IMR-90 (cell line): ENCODE measurements at regions not wholly inside any gene's neighbourhood (a gene's known extent, or its start where the extent isn't known, plus 50 kb on each side); places are given as distances from the start of the nearest gene placed in this dataset.

Experiments used
- ATAC-seq: fragments of 200-7000 bp; cut with Tn5 transposase; 2 replicates; pipeline ENCODE4 v1.9.1; 2020; ENCODE audit warnings: low read depth, mild to moderate bottlenecking, moderate library complexity
- BruUV-seq: library from RNA; stranded (reverse); fragments of 400-500 nt; replicated peaks from 2 replicates; lab custom pipeline; 2021; lab: Mats Ljungman, UMichigan
- CTCF ChIA-PET: fragments of 300-600 bp; formaldehyde crosslinking; extraction: SDS; loops from one replicate; lab custom pipeline; 2021; ENCODE audit warnings: antibody characterized with exemption; lab: Yijun Ruan, JAX
- POLR2A ChIA-PET: fragments of 300-600 bp; sonication (Branson Sonifier 250); formaldehyde crosslinking; loops from one replicate; lab custom pipeline; 2022; ENCODE audit warnings: antibody characterized with exemption; ENCODE audit not compliant: unreplicated experiment; lab: Charles Lee
- DNase-seq: peaks from one replicate; pipeline ENCODE4 v3.0.0; 2013
- H2AFZ ChIP-seq: replicated peaks from 2 replicates; pipeline ENCODE3; 2013; ENCODE audit warnings: low read length, mild to moderate bottlenecking; ENCODE audit not compliant: poor library complexity
- H2AK5ac ChIP-seq: 2 replicates; pipeline ENCODE4 v1.6.1; 2013; ENCODE audit warnings: low read depth, low read length, inconsistent platforms
- H2AK9ac ChIP-seq: replicated peaks from 2 replicates; pipeline ENCODE3; 2013; ENCODE audit warnings: mild to moderate bottlenecking, low read depth, low read length, moderate library complexity; ENCODE audit not compliant: poor library complexity
- H2BK120ac ChIP-seq: 2 replicates; pipeline ENCODE4 v1.6.1; 2013; ENCODE audit warnings: low read depth, low read length, inconsistent platforms
- H2BK15ac ChIP-seq: 3 replicates; pipeline ENCODE4 v1.6.1; 2013; ENCODE audit warnings: low read depth, low read length, inconsistent platforms
- H2BK20ac ChIP-seq: 2 replicates; pipeline ENCODE4 v1.6.1; 2013; ENCODE audit warnings: low read depth, mild to moderate bottlenecking, inconsistent platforms, low read length, moderate library complexity
- H2BK5ac ChIP-seq: 2 replicates; pipeline ENCODE4 v1.6.1; 2013; ENCODE audit warnings: mild to moderate bottlenecking, low read depth, low read length, inconsistent platforms; ENCODE audit not compliant: poor library complexity, severe bottlenecking
- H3K14ac ChIP-seq: replicated peaks from 2 replicates; pipeline ENCODE4 v1.6.1; 2013; ENCODE audit warnings: low read depth, low read length, inconsistent platforms
- H3K18ac ChIP-seq: 2 replicates; pipeline ENCODE4 v1.6.1; 2013; ENCODE audit warnings: low read depth, low read length, control low read depth
- H3K23ac ChIP-seq: 2 replicates; pipeline ENCODE4 v1.6.1; 2013; ENCODE audit warnings: low read depth, low read length, inconsistent platforms
- H3K27ac ChIP-seq: 2 replicates; pipeline ENCODE4 v1.5.1; 2013; ENCODE audit warnings: mild to moderate bottlenecking, control low read depth, low read length; ENCODE audit not compliant: insufficient read depth
- H3K27me3 ChIP-seq: 2 replicates; pipeline ENCODE4 v1.6.1; 2013; ENCODE audit warnings: low read length; ENCODE audit not compliant: control insufficient read depth, insufficient read depth
- H3K36me3 ChIP-seq: 2 replicates; pipeline ENCODE4 v1.6.1; 2013; ENCODE audit warnings: low read length, mixed read lengths; ENCODE audit not compliant: control insufficient read depth, insufficient read depth
- H3K4ac ChIP-seq: 2 replicates; pipeline ENCODE4 v1.6.1; 2013; ENCODE audit warnings: low read depth, low read length, inconsistent platforms
- H3K4me1 ChIP-seq: 2 replicates; pipeline ENCODE4 v1.6.1; 2013; ENCODE audit warnings: low read length, mixed read lengths; ENCODE audit not compliant: control insufficient read depth, insufficient read depth
- H3K4me2 ChIP-seq: 2 replicates; pipeline ENCODE4 v1.6.1; 2013; ENCODE audit warnings: low read depth, mild to moderate bottlenecking, control low read depth, low read length, moderate library complexity
- H3K4me3 ChIP-seq: 2 replicates; pipeline ENCODE4 v1.5.1; 2013; ENCODE audit warnings: low read depth, mild to moderate bottlenecking, control low read depth, low read length, moderate library complexity; ENCODE audit not compliant: insufficient read depth
- H3K56ac ChIP-seq: 2 replicates; pipeline ENCODE4 v1.6.1; 2013; ENCODE audit warnings: low read length, inconsistent platforms; ENCODE audit not compliant: insufficient read depth; ENCODE audit errors: extremely low read depth
- H3K79me1 ChIP-seq, 2 experiments: 2 replicates each; pipeline ENCODE4 v1.6.1; 2013; ENCODE audit warnings: low read length in 2 of 2, inconsistent platforms in 1 of 2, low read depth in 1 of 2
- H3K9ac ChIP-seq: 2 replicates; pipeline ENCODE4 v1.6.1; 2013; ENCODE audit warnings: low read depth, low read length, control low read depth
- H3K9me1 ChIP-seq: 2 replicates; pipeline ENCODE4 v1.6.1; 2013; ENCODE audit warnings: low read length, inconsistent platforms; ENCODE audit not compliant: insufficient read depth
- H3K9me3 ChIP-seq: 2 replicates; pipeline ENCODE4 v1.6.1; 2013; ENCODE audit warnings: low read length; ENCODE audit not compliant: control insufficient read depth, insufficient read depth
- H4K20me1 ChIP-seq: 2 replicates; pipeline ENCODE4 v1.6.1; 2013; ENCODE audit warnings: low read length, inconsistent platforms; ENCODE audit not compliant: insufficient read depth
- H4K5ac ChIP-seq: 2 replicates; pipeline ENCODE4 v1.6.1; 2013; ENCODE audit warnings: mild to moderate bottlenecking, low read depth, low read length, control low read depth
- H4K8ac ChIP-seq, 2 experiments: 2 replicates each; pipeline ENCODE4 v1.6.1; 2013; ENCODE audit warnings: low read depth in 2 of 2, low read length in 2 of 2, control low read depth in 1 of 2, inconsistent platforms in 1 of 2
- H4K91ac ChIP-seq: 2 replicates; pipeline ENCODE4 v1.6.1; 2013; ENCODE audit warnings: low read depth, low read length, inconsistent platforms; ENCODE audit not compliant: insufficient read depth
- BHLHE40 ChIP-seq: fragments of 150-350 bp; IDR thresholded peaks from 2 replicates; pipeline ENCODE4 v1.6.1; 2016; ENCODE audit warnings: mild to moderate bottlenecking, low read depth, low read length
- CEBPB ChIP-seq: IDR thresholded peaks from 2 replicates; pipeline ENCODE4 v1.6.1; 2012; ENCODE audit warnings: low read depth, low read length, improper control_type of control experiment
- CHD1 ChIP-seq: IDR thresholded peaks from 2 replicates; pipeline ENCODE4 v1.6.1; 2012; ENCODE audit warnings: low read depth, low read length, improper control_type of control experiment
- FOS ChIP-seq: fragments of 150-350 bp; IDR thresholded peaks from 2 replicates; pipeline ENCODE4 v1.6.1; 2016; ENCODE audit warnings: low read depth, low read length
- MAFK ChIP-seq: IDR thresholded peaks from 2 replicates; pipeline ENCODE4 v1.6.1; 2012; ENCODE audit warnings: low read depth, low read length, improper control_type of control experiment
- MAZ ChIP-seq: IDR thresholded peaks from 2 replicates; pipeline ENCODE4 v1.6.1; 2012; ENCODE audit warnings: low read depth, mild to moderate bottlenecking, low read length, improper control_type of control experiment, moderate library complexity, borderline replicate concordance
- MXI1 ChIP-seq: IDR thresholded peaks from 2 replicates; pipeline ENCODE4 v1.6.1; 2012; ENCODE audit warnings: low read depth, mild to moderate bottlenecking, low read length, moderate library complexity, borderline replicate concordance
- NFE2L2 ChIP-seq: fragments of 150-350 bp; IDR thresholded peaks from 2 replicates; pipeline ENCODE4 v1.6.1; 2016; ENCODE audit warnings: low read depth, mild to moderate bottlenecking, low read length
- POLR2A ChIP-seq: IDR thresholded peaks from 2 replicates; pipeline ENCODE4 v1.6.1; 2012; ENCODE audit warnings: mild to moderate bottlenecking, low read depth, low read length
- RAD21 ChIP-seq: IDR thresholded peaks from 2 replicates; pipeline ENCODE4 v1.6.1; 2012; ENCODE audit warnings: low read length, improper control_type of control experiment
- RCOR1 ChIP-seq: IDR thresholded peaks from 2 replicates; pipeline ENCODE4 v1.6.1; 2012; ENCODE audit warnings: mild to moderate bottlenecking, low read length, improper control_type of control experiment; ENCODE audit not compliant: insufficient replicate concordance
- RFX5 ChIP-seq: IDR thresholded peaks from 2 replicates; pipeline ENCODE4 v1.8.0; 2012; ENCODE audit warnings: low read depth, mild to moderate bottlenecking, low read length, moderate library complexity
- SMC3 ChIP-seq: fragments of 150-350 bp; IDR thresholded peaks from 2 replicates; pipeline ENCODE4 v1.6.1; 2016; ENCODE audit warnings: low read depth, mild to moderate bottlenecking, antibody characterized with exemption, low read length, moderate library complexity
- whole genome bisulfite sequencing, 2 experiments: methylation state at CpG; one replicate each; pipeline versions ENCODE4 v1.1.5 to v1.1.7; 2013; ENCODE audit warnings: missing lambda C conversion rate in 2 of 2; ENCODE audit not compliant: insufficient read length in 1 of 2; ENCODE audit errors: extremely low coverage in 2 of 2; 5-methylcytosine and 5-hydroxymethylcytosine counted together
- dilution Hi-C: fragments of 300-500 bp; cut with HindIII; formaldehyde crosslinking; loops from one replicate; pipeline ENCODE4 v1.14.3; 2018; ENCODE audit warnings: low sequenced_read_pairs; ENCODE audit not compliant: unreplicated experiment
- in situ Hi-C: fragments of 300-500 bp; cut with MboI; formaldehyde crosslinking; loops from 3 replicates; pipeline ENCODE4 v1.14.3; 2019; ENCODE audit warnings: low sequenced_read_pairs, inconsistent platforms, mixed read lengths
- intact Hi-C: fragments of 100-400 bp; cut with micrococcal nuclease; formaldehyde crosslinking; loops from 2 replicates; pipeline ENCODE4 v1.10.0; 2022
- TF ChIP-seq, protein P1 (sequence below): fragments of 150-350 bp; IDR thresholded peaks from 2 replicates; pipeline ENCODE4 v1.6.1; 2016; ENCODE audit warnings: low read depth, mild to moderate bottlenecking, low read length, moderate library complexity, borderline replicate concordance
- TF ChIP-seq, protein P2 (sequence below): conservative IDR thresholded peaks from 2 replicates; pipeline ENCODE4 v1.5.1; 2012; ENCODE audit warnings: mild to moderate bottlenecking, low read depth, low read length, improper control_type of control experiment
- TF ChIP-seq, protein P3 (sequence below): fragments of 150-350 bp; IDR thresholded peaks from 2 replicates; pipeline ENCODE4 v1.6.1; 2017; ENCODE audit warnings: mild to moderate bottlenecking, antibody characterized with exemption, low read length, low read depth

DNA sequence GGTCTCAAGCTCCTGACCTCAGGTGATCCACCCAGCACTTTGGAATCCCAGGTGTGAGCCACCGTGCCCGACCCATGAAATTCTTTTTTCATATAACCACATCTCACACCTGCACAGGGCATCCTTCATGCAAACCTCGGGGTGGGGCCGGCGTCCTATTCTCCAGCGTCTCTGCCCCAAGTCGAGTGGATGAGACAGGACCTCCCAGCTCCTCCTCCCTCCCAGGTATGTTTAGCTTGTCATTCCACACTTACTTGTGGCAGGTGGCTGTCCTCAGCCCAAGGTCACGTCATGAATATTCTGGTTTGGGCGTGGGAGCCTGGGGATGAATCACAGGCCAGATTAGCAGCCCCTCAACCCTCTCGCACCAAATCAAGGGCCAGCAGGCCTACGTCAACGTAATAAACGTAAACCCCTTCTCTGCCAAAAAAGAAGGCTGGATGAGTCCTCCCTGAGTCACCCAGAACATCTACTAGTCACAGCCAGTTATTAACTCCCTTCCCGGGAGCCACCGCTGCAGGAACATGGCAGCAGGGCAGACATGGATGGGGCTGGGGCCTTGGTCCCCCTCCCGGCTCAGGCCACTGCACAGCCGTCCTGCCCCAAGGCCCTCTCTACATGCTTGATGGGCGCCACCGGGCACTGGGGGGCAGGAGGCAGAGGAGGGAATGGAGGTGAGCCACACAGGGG, 91.7 kb downstream of the YTHDF1 start:
- Histone ChIP-seq H2BK5ac (no peak overlapping the region), H4K5ac (no peak overlapping the region), H3K23ac (no peak overlapping the region), H3K4me1 (no peaks in the 10 kb centered on the region), H3K56ac (no peak overlapping the region), H2BK15ac (no peak overlapping the region), H4K8ac (no peak overlapping the region), H3K27me3 (peaks cover 32% of the 10 kb centered on the region), H4K20me1 (no peaks in the 10 kb centered on the region), H3K14ac (no peak overlapping the region), H3K9me3 (peaks cover 3% of the 10 kb centered on the region; the same call in 1 of the 2 replicates), H3K79me1 (no peaks in the 10 kb centered on the region), H2AFZ (no peak overlapping the region), H2BK20ac (no peak overlapping the region), H3K27ac (no peak overlapping the region), H2AK9ac (no peak overlapping the region), H3K4me2 (no peak overlapping the region), H3K9ac (no peak overlapping the region), H3K18ac (no peak overlapping the region), H3K36me3 (no peaks in the 10 kb centered on the region), H3K9me1 (no peaks in the 10 kb centered on the region), H4K91ac (no peak overlapping the region), H3K4ac (no peak overlapping the region), H3K4me3 (no peak overlapping the region), H2AK5ac (no peak overlapping the region), H2BK120ac (no peak overlapping the region)
- intact Hi-C loops, result no loop called here
- POLR2A ChIA-PET, result no interaction called here
- BruUV-seq, result no TSS peak
- CTCF ChIA-PET, result no interaction called here
- dilution Hi-C loops, result no loop called here
- TF ChIP-seq FOS, result no peak
- TF ChIP-seq RCOR1, result no peak
- no peak for TF ChIP-seq RFX5
- TF ChIP-seq RAD21, result no peak
- TF ChIP-seq, protein P1, sequence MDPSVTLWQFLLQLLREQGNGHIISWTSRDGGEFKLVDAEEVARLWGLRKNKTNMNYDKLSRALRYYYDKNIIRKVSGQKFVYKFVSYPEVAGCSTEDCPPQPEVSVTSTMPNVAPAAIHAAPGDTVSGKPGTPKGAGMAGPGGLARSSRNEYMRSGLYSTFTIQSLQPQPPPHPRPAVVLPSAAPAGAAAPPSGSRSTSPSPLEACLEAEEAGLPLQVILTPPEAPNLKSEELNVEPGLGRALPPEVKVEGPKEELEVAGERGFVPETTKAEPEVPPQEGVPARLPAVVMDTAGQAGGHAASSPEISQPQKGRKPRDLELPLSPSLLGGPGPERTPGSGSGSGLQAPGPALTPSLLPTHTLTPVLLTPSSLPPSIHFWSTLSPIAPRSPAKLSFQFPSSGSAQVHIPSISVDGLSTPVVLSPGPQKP, result no peak
- TF ChIP-seq NFE2L2, result no peak
- TF ChIP-seq CEBPB, result no peak
- no peak for TF ChIP-seq BHLHE40
- TF ChIP-seq MAFK, result no peak
- TF ChIP-seq SMC3, result no peak
- no peak for TF ChIP-seq MAZ
- no peak for TF ChIP-seq MXI1
- TF ChIP-seq, protein P2, sequence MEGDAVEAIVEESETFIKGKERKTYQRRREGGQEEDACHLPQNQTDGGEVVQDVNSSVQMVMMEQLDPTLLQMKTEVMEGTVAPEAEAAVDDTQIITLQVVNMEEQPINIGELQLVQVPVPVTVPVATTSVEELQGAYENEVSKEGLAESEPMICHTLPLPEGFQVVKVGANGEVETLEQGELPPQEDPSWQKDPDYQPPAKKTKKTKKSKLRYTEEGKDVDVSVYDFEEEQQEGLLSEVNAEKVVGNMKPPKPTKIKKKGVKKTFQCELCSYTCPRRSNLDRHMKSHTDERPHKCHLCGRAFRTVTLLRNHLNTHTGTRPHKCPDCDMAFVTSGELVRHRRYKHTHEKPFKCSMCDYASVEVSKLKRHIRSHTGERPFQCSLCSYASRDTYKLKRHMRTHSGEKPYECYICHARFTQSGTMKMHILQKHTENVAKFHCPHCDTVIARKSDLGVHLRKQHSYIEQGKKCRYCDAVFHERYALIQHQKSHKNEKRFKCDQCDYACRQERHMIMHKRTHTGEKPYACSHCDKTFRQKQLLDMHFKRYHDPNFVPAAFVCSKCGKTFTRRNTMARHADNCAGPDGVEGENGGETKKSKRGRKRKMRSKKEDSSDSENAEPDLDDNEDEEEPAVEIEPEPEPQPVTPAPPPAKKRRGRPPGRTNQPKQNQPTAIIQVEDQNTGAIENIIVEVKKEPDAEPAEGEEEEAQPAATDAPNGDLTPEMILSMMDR, result no peak
- no peak for TF ChIP-seq CHD1
- TF ChIP-seq, protein P3, sequence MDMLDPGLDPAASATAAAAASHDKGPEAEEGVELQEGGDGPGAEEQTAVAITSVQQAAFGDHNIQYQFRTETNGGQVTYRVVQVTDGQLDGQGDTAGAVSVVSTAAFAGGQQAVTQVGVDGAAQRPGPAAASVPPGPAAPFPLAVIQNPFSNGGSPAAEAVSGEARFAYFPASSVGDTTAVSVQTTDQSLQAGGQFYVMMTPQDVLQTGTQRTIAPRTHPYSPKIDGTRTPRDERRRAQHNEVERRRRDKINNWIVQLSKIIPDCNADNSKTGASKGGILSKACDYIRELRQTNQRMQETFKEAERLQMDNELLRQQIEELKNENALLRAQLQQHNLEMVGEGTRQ, result no peak
- no peak for TF ChIP-seq POLR2A
- ATAC-seq, result peak; percentile 27; the same call in 1 of the 2 replicates
- 31% methylated on average over 3 of the region's 19 CpGs; no CpG with 5 or more reads in 1 of the 2 experiments for WGBS, 2 experiments
- DNase-seq, result peak; percentile 62
- in situ Hi-C loops, result no loop called here
